ENCODE measurements at regions not wholly inside any gene's neighbourhood (a gene's known extent, or its start where the extent isn't known, plus 50 kb on each side); places are given as distances from the start of the nearest gene placed in this dataset.

GRCh38 chr6:91982559-91982958 lies 1395.7 kb upstream of the MAP3K7 start:
- no peak for TF ChIP-seq CTCF (IDR thresholded peaks at IDR 0.05; ENCODE audit: low read depth, low read length, missing control alignments)
- DNase-seq (ENCODE audit: low read depth): no peak
- H3K4me3 ChIP-seq (ENCODE audit: low read depth, low read length): no peak overlapping the region

DNA sequence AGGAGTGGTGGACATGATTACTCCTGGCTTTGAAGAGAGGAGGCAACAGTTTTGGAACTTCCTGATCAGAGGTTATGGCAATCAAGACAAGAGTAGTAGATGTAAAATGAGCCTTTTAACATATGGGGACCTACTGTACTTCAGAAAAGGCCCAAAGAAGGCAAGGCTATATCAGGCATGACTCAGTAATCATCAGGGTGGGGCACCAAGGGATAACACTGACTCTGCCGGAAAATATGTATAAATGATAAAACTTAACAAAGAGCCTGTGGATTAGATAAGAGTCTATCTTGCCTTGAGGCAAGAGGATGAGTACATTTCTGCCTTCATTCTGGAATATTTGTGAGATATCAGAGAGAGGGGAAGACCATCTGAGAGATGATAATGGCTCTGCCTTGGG lies 1389.9 kb upstream of the MAP3K7 start:
- TF ChIP-seq CTCF (IDR thresholded peaks at IDR 0.05; ENCODE audit: low read depth, low read length, missing control alignments): no peak
- DNase-seq (ENCODE audit: low read depth): no peak
- H3K4me3 ChIP-seq (ENCODE audit: low read depth, low read length): no peak overlapping the region

DNA sequence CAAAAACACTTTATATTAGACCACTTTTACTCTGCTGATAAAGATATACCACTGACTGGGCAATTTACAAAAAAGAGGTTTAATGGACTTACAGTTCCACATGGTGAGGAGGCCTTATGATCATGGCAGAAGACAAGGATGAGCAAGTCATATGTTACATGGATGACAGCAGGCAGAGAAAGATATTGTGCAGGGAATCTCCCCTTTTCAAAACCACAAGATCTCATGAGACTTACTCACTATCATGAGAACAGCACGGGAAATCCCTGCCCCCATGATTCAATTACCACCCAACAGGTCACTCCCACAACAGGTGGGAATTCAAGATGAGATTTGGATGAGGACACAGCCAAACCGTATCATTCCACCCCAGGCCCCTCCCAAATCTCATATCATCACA lies 1383.8 kb upstream of the MAP3K7 start:
- no peak overlapping the region for H3K4me3 ChIP-seq (ENCODE audit: low read depth, low read length)
- TF ChIP-seq CTCF (IDR thresholded peaks at IDR 0.05; ENCODE audit: low read depth, low read length, missing control alignments): no peak
- DNase-seq (ENCODE audit: low read depth): no peak

- no peak overlapping the region for H3K4me3 ChIP-seq (ENCODE audit: low read depth, low read length)
- DNase-seq (ENCODE audit: low read depth): no peak
- no peak for TF ChIP-seq CTCF (IDR thresholded peaks at IDR 0.05; ENCODE audit: low read depth, low read length, missing control alignments)
Measured at GRCh38 chr6:91965872-91966271, 1379.0 kb upstream of the MAP3K7 start.

DNA sequence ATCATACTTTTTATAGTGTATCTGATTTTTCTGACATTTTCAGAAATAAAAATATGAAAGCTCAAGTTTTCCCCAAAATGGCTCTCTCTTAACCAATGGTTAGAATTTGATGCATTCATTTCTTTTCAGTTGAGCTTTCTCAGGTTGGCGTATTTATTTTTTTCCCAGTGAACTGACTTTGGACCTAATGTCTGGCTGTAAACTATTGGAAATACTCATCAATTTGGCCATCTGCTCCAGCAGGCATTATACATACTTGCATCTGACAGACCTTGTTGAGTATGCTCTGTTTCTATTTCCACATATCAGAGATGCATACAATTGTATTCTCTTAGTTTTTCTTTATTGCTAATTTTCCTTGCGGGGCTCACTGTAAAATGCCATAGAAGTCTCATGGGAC lies 1374.8 kb upstream of the MAP3K7 start:
- H3K4me3 ChIP-seq (ENCODE audit: low read depth, low read length): no peak overlapping the region
- DNase-seq (ENCODE audit: low read depth): no peak
- no peak for TF ChIP-seq CTCF (IDR thresholded peaks at IDR 0.05; ENCODE audit: low read depth, low read length, missing control alignments)

DNA sequence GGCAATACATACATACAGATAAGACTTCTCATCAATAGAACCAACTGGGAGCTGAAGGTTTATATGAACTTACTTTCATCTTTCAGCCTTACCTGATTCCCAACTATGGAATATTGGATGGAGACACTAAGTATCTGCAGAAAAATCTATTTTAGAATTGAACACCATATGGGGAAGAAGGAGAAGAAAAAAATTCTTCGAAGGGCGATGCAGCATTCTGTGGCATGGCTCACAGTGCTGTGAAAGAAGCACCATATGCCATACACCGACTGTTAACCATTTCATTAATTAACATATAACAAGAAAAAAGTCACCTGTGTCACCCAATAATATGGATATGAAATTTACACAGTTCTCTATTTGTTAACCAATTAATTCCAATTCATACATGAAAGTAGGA lies 1374.4 kb upstream of the MAP3K7 start:
- no peak for DNase-seq (ENCODE audit: low read depth)
- no peak for TF ChIP-seq CTCF (IDR thresholded peaks at IDR 0.05; ENCODE audit: low read depth, low read length, missing control alignments)
- no peak overlapping the region for H3K4me3 ChIP-seq (ENCODE audit: low read depth, low read length)

- DNase-seq (ENCODE audit: low read depth): no peak
- H3K4me3 ChIP-seq (ENCODE audit: low read depth, low read length): no peak overlapping the region
- TF ChIP-seq CTCF (IDR thresholded peaks at IDR 0.05; ENCODE audit: low read depth, low read length, missing control alignments): no peak
Measured at GRCh38 chr6:91941838-91942237, 1355.0 kb upstream of the MAP3K7 start.
